RWPE2 (cell line): ENCODE measurements at regions not wholly inside any gene's neighbourhood (a gene's known extent, or its start where the extent isn't known, plus 50 kb on each side); places are given as distances from the start of the nearest gene placed in this dataset.
"Not testable (repeated sequence)": the region's sequence is repeated elsewhere in the genome, so short reads cannot be mapped to it uniquely, and the experiment has no call there.

Experiments
- ATAC-seq: fragments of 200-7000 bp; cut with Tn5 transposase; 3 replicates; pipeline ENCODE4 v1.9.1; 2021; ENCODE audit warnings: low read depth
- DNase-seq: peaks from one replicate; pipeline ENCODE4 v3.0.0-alpha.2; 2020; ENCODE audit warnings: low spot score
- H3K27ac ChIP-seq: fragments of 450-650 bp; 2 replicates; pipeline ENCODE4 v1.5.1; 2017; ENCODE audit warnings: mild to moderate bottlenecking; ENCODE audit not compliant: poor library complexity, severe bottlenecking
- H3K27me3 ChIP-seq: fragments of 250-450 bp; sonication (Bioruptor Pico); 2 replicates; pipeline ENCODE4 v1.5.1; 2021; ENCODE audit warnings: mild to moderate bottlenecking, moderate library complexity; ENCODE audit not compliant: insufficient read depth, poor library complexity, severe bottlenecking
- H3K36me3 ChIP-seq: fragments of 250-450 bp; sonication (Bioruptor Pico); 2 replicates; pipeline ENCODE4 v1.5.1; 2020; ENCODE audit warnings: low read depth, mild to moderate bottlenecking, moderate library complexity
- H3K4me1 ChIP-seq: fragments of 250-450 bp; sonication (Bioruptor Pico); 2 replicates; pipeline ENCODE4 v1.5.1; 2021; ENCODE audit warnings: mild to moderate bottlenecking, moderate library complexity; ENCODE audit not compliant: insufficient read depth, poor library complexity, severe bottlenecking
- H3K4me3 ChIP-seq: fragments of 250-450 bp; sonication (Bioruptor Pico); 2 replicates; pipeline ENCODE4 v1.5.1; 2021; ENCODE audit warnings: mild to moderate bottlenecking, moderate library complexity; ENCODE audit not compliant: severe bottlenecking
- H3K9me3 ChIP-seq: fragments of 250-450 bp; sonication (Bioruptor Pico); 2 replicates; pipeline ENCODE4 v1.5.1; 2021; ENCODE audit warnings: mild to moderate bottlenecking, moderate library complexity; ENCODE audit not compliant: severe bottlenecking
- CTCF ChIP-seq: fragments of 450-650 bp; IDR thresholded peaks from one replicate; pipeline ENCODE4 v1.5.1; 2017; ENCODE audit warnings: mild to moderate bottlenecking, moderate library complexity; ENCODE audit not compliant: poor library complexity, severe bottlenecking

DNA sequence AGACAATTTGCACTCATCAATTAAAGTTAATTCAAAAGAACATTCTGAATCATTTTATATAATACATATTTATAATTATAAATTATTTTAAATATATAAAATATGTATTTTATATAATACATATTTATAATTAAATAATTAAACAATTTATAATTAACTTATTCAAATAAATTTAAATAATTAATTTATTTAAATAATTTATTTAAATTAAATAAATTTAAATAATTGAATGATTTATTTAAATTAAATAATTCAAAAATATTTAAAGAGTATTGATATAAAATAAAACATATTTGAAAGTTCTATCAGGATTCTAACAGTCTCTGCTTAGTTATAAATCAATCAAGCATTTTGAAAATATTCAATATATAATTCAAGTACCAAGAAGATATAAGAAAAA is 775.5 kb upstream of the CTNND2 start:
- H3K4me1 ChIP-seq = no peaks in the 10 kb centered on the region
- no peak for DNase-seq
- no peak for ATAC-seq
- H3K36me3 ChIP-seq = no peaks in the 10 kb centered on the region
- H3K9me3 ChIP-seq = no peaks in the 10 kb centered on the region
- H3K27ac ChIP-seq = no peak overlapping the region
- H3K4me3 ChIP-seq = no peak overlapping the region
- no peak for TF ChIP-seq CTCF
- no peaks in the 10 kb centered on the region for H3K27me3 ChIP-seq

DNA sequence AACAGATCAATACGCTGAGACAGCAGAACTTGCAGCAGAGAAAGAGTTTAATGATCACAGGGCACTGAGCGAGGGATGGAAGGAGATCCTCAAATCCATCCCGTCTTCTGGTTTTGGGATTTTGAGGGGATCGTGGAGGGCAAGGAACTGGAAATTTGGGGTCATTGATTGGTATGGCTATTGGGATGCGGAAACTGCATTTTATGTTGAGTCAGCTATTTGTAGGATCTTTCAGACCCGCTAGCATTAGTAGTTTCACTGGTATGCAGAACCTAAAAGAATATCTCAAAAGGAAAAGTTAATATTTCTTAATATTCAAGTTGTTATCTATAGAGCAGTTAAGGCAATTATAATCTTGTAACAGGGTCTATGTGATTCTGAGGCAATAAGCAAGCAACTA is 771.7 kb upstream of the CTNND2 start:
- TF ChIP-seq CTCF = no peak
- DNase-seq = no peak

GRCh38 chr5:12672141-12672540 is 767.9 kb upstream of the CTNND2 start:
- H3K9me3 ChIP-seq = no peaks in the 10 kb centered on the region
- TF ChIP-seq CTCF = no peak
- H3K36me3 ChIP-seq = no peaks in the 10 kb centered on the region
- H3K27me3 ChIP-seq = no peaks in the 10 kb centered on the region
- H3K4me1 ChIP-seq = no peaks in the 10 kb centered on the region
- ATAC-seq = no peak
- DNase-seq = no peak
- no peak overlapping the region for H3K27ac ChIP-seq
- H3K4me3 ChIP-seq = no peak overlapping the region

More for the DNA sequence above, 771.7 kb upstream of the CTNND2 start:
- H3K36me3 ChIP-seq = no peaks in the 10 kb centered on the region
- no peaks in the 10 kb centered on the region for H3K27me3 ChIP-seq
- H3K4me1 ChIP-seq = no peaks in the 10 kb centered on the region
- H3K9me3 ChIP-seq = no peaks in the 10 kb centered on the region
- no peak overlapping the region for H3K27ac ChIP-seq
- H3K4me3 ChIP-seq = no peak overlapping the region
- ATAC-seq = no peak

DNA sequence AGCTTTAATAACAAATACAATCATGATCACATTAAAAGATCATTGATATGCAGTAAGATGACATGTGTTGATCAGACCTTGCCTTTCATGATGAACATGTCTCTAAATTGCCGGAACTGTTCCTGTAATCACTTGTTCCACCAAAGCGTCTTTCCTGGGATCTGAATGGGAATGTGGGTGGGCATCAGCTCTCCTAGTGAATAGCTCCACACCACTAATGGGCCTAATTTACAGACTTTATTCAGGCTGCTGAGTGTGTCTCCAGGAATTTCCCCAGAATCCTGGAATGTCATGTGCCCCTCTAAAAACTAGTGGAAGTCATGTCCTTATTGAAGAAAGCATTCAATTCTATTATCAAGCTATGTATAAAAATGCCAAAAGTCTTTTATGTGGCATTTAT is 765.1 kb upstream of the CTNND2 start:
- DNase-seq = no peak
- Histone ChIP-seq H3K4me3 (no peak overlapping the region), H3K36me3 (no peaks in the 10 kb centered on the region), H3K27me3 (no peaks in the 10 kb centered on the region), H3K27ac (no peak overlapping the region), H3K9me3 (no peaks in the 10 kb centered on the region), H3K4me1 (no peaks in the 10 kb centered on the region)
- no peak for ATAC-seq
- no peak for TF ChIP-seq CTCF

GRCh38 chr5:12668564-12668963 is 764.3 kb upstream of the CTNND2 start:
- Histone ChIP-seq H3K4me1 (no peaks in the 10 kb centered on the region), H3K4me3 (no peak overlapping the region), H3K36me3 (no peaks in the 10 kb centered on the region), H3K27ac (no peak overlapping the region), H3K9me3 (no peaks in the 10 kb centered on the region), H3K27me3 (no peaks in the 10 kb centered on the region)
- ATAC-seq (no peak), DNase-seq (no peak)
- no peak for TF ChIP-seq CTCF

GRCh38 chr5:12667818-12668217 is 763.6 kb upstream of the CTNND2 start:
- not testable (repeated sequence) for H3K4me1 ChIP-seq, H3K36me3 ChIP-seq, ATAC-seq, H3K27ac ChIP-seq, H3K27me3 ChIP-seq, H3K4me3 ChIP-seq, H3K9me3 ChIP-seq, DNase-seq

DNA sequence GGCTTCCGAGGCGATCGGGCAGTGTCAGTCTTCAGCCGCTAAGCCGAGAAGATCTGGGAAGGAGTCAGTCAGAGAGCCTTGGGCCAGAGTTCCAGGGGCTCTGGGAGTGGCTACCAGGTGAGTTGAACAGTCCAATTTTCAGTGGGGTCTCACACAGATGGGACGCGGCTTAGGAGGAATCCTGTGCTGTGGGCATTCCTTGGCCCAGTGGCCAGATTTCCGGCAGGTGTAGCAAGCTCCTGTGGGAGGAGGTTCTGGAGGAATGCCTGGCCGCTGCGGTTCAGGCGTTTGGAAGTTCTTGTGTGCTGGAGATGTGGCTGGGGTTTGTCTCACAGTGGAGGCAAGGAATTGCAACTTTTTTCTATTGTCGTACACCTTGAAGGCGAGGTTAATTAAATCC is 761.5 kb upstream of the CTNND2 start:
- not testable (repeated sequence) for H3K27me3 ChIP-seq, DNase-seq, H3K4me3 ChIP-seq, H3K9me3 ChIP-seq, H3K27ac ChIP-seq, H3K36me3 ChIP-seq, ATAC-seq, H3K4me1 ChIP-seq
